ENCODE measurements at regions not wholly inside any gene's neighbourhood (a gene's known extent, or its start where the extent isn't known, plus 50 kb on each side); places are given as distances from the start of the nearest gene placed in this dataset.
"Not testable (repeated sequence)": the region's sequence is repeated elsewhere in the genome, so short reads cannot be mapped to it uniquely, and the experiment has no call there.

DNA sequence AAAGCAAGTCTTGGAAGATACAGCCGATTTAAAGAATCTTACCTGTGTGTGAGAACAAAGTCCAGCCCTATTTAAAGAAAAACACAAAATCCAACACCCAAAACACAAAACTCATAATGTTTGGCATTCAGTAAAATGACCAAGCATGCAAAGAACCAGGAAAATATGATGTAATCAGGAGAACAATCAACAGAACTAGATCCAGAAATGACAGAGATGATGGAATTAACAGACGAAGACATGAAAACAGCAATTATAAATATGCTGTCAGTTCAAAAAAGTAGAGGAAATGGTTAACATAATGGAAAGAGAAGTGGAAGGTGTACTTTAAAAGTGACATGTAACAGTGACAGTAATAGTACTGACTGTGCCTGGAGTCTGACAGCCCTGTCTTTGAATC is 56.1 kb upstream of the ERV3-1 start:
- TF ChIP-seq EP300, POLR2A, POLR2AphosphoS5 (IDR thresholded peaks at IDR 0.05): not testable (repeated sequence)
- TF ChIP-seq, protein P1, sequence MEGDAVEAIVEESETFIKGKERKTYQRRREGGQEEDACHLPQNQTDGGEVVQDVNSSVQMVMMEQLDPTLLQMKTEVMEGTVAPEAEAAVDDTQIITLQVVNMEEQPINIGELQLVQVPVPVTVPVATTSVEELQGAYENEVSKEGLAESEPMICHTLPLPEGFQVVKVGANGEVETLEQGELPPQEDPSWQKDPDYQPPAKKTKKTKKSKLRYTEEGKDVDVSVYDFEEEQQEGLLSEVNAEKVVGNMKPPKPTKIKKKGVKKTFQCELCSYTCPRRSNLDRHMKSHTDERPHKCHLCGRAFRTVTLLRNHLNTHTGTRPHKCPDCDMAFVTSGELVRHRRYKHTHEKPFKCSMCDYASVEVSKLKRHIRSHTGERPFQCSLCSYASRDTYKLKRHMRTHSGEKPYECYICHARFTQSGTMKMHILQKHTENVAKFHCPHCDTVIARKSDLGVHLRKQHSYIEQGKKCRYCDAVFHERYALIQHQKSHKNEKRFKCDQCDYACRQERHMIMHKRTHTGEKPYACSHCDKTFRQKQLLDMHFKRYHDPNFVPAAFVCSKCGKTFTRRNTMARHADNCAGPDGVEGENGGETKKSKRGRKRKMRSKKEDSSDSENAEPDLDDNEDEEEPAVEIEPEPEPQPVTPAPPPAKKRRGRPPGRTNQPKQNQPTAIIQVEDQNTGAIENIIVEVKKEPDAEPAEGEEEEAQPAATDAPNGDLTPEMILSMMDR (IDR thresholded peaks at IDR 0.05) = not testable (repeated sequence)

Data from gastroesophageal sphincter (tissue), 3 donors.